Umbilical cord (tissue), 1 donor: ENCODE measurements at regions not wholly inside any gene's neighbourhood (a gene's known extent, or its start where the extent isn't known, plus 50 kb on each side); places are given as distances from the start of the nearest gene placed in this dataset.
"Not testable (repeated sequence)": the region's sequence is repeated elsewhere in the genome, so short reads cannot be mapped to it uniquely, and the experiment has no call there.

Experiments
- DNase-seq: peaks from one replicate; pipeline ENCODE4 v3.0.0-alpha.2; 2015; ENCODE audit warnings: low spot score

DNA sequence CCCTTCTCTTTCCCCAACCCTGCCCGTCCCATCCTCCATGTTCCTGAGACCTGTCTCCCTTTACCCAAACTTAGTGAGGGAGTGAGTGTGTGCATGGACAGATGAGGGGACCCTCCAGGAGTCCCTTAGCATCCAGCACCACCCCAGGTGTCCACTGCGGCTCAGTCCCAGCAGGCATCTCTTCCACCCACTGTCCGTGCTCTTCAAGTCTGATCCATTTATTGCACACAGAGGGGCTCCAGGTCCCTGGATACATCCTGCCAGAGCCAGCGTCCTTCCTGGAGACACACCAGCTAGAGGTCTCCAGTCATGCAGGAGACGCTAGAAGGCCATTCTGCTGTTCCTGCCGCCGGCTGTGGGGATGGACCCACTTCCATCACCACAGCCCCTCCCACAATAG lies 239.2 kb downstream of the ADGRD1 start:
- no peak for DNase-seq

GRCh38 chr12:131194166-131194565 lies 240.5 kb downstream of the ADGRD1 start:
- DNase-seq, result no peak

GRCh38 chr12:131195796-131196195 lies 242.1 kb downstream of the ADGRD1 start:
- no peak for DNase-seq

GRCh38 chr12:131196220-131196619 lies 242.5 kb downstream of the ADGRD1 start:
- no peak for DNase-seq

DNA sequence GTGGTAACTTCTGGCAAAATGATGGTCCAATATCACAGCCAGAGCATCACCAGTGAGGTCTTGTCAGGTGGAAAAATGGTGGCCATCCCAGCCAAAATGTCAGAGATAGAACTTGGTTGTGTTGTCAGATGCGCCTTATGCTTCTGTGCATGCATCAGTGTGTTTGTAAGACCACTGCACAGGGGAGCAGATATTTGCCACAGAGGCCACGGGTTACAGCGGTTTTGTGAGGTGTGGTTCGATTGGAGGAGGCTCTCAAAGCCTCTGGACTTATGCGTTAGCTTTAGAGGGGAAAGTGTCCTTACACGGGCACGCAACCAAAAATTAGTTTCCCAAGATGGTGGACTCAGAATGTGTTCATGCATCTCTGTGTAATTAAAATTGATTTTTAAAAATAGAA lies 243.8 kb downstream of the ADGRD1 start:
- DNase-seq, result no peak

DNA sequence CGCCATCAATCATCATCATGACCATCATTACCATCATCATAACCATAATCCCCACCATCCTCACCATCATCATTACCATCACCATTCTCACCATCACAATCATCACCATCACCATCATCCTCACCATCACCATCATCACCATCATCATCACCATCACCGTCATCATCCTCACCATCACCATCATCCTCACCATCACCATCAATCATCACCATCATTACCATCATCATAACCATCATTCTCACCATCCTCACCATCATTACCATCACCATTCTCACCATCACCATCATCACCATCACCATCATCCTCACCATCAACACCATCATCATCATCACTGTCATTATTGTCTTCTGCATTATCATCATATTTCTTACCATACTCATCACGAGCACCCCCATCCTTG lies 245.5 kb downstream of the ADGRD1 start:
- no peak for DNase-seq

- not testable (repeated sequence) for DNase-seq
Observed at GRCh38 chr12:131201912-131202311, 248.2 kb downstream of the ADGRD1 start.

DNA sequence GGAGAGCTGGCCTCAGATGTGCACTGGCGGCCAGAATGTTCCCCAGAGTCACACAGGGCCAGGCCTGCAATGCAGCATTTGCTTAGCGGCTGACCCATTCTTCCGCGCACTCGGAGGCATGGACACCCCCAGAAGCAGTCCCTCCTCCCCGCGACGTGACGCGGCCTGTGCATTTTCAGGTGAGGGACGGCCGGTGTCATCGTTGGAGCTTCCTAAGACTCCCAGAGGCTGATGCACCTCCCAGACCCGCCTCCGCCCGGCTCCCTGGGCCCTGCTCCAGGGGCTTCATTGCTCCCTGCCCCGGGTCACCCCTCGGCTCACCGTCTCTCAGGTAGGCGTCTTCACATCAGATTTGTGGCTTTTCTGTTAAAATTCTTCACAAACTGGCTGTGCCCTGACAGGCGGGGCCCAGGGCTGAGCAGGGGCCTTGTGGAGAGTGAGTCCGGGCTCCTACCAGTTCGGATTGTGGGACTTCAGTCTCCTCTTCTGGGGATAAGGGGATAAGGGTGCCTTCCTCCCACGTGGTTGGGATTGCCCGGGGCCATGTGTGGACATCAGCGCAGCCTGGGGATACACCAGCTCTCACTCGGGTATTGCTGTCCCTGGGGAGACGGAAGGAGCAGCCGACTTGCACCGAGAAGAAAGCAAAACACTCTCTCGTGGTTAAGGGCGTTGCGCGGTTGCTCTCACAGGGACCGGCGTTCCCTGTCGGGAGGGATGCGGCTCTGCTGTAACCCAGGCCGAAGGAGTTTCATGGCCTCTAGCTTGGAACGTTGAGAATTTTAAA lies 249.1 kb downstream of the ADGRD1 start:
- DNase-seq, result no peak

DNA sequence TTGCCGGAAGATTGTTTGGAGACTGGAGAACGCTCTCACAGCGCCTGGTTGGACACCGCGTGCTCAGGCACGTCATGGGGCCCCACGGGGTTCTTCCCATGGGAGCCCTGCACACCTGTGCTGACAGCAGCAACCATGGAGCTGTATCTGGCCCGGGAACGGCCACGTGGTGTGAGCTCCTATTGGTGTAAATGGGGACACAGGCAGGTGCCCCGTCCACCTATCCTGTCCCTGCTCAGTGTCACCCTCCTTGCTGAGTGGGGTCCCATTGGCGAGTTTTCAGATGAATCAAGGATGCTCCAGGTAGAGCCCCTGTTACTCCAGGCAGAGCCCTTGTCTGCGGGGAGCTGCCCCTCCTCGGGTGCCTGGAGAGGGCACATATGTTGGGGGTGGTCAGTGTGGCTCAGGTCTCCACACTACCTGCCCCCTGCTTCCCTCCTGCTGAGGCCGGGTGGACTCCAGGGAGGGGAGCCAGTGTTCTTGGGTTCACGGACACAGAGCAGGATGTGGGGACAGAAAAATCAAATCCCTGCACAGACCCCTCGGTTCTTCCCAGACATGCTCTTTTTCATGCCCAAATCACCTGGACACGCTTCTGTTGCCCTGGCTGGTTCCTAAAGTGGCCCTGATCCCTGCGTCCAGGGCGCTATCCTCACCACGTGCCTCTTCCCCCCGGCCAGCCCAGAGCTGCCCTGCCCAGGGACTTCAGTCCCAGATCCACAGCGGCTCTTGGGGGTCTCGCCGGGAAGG lies 250.1 kb downstream of the ADGRD1 start:
- no peak for DNase-seq

DNA sequence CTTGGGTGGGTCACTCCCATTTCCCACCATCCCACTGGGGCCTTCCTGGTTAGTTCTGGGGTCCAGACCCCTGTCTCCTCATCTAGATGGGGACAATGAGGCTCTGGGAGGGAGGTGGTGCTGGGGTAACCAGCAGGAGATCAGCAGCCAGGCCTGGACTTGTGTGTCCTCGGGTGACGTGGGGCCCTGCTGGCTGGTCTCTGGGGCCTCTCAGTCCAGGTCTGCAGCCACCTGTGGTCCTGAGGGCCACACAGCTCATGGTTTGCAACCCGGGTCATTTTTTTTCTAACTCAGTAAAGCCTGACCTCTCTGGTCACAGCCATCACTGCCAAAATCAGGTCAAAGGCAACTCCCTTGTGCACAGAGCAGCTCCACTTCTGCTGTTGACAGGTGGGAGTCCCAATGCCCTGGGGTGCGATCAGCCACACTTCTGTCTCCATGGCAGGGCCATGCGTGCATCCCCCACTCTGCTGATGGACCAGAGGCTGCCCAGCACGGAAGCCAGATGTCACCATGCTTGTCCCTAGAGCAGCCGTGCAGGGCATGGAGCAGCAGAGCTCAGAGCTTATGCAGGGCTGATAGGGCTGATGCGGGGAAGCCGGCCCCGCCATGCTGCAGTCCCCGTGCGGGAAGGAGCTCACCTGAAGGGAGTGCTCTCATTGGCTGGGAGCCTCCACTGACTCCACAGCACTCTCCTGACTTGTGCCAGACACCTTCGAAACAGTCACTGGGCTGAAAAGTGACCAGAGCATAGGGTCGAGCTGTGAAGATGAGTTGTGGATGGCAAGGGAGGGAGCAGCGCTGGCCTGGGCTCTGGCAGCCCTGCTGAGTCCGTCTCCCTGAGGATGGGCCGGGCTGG lies 250.9 kb downstream of the ADGRD1 start:
- no peak for DNase-seq

DNA sequence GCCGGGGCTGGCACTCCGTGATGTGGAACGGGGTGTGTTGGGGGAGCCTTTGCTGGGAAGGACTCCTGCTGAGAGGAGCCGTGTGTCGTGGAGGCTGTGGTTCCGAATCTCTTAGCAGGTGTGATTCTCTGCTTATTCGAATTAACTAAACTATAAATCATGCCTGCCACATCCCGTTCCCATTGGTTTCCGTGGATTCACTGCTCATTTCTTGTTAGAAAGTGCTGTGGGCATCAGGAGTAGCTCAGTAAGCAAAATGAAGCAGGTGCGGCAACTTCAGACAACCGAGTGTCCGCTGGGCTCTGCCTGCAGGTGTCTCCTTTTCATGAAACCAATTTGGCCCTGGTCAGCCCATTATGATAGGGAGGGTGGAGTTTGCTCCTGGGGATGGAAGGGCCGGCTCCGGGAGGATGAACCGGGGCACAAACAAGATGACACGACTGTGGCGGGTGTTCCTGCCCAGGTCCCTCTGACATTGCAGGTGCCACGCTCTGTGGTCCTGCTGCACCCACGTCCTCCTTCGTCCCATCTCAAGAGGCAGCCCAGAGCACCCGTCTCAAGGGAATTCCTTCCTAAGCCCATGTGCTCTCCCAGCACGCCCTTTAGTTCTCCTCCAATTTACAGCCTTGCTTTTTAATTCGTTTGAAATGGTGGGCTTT lies 251.7 kb downstream of the ADGRD1 start:
- DNase-seq, result not testable (repeated sequence)

DNA sequence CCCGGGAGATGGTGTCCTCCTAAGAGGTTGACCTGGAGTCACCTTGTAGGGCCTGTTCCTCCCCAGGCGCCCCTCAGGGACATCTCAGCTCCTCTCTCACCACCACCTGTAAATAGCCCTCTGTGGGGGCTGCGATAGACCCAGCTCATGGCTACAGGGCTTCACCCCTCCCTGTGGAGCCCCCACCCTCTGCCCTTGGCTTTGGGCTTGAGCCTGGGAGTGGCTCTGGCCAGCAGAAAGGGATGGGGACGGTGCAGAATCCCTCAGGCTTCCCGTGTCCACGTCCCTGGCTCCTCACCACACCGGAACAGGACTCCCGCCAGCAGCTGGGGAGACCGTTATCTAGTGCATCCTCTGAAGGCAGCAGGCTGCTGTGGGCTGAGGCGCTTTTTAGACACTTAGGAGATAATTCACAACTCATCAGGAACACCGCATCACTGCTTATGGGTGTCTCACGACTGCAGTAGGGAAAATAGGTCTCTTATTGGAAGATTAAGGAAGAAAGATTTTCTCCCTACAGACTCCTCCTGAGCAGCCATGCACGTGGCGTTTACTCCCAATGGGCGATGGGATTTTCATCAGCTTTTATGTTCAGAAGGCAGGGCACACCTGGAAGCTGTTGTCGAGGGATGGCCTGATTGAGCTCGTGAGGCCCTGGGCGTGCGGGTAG lies 253.1 kb downstream of the ADGRD1 start:
- not testable (repeated sequence) for DNase-seq

DNA sequence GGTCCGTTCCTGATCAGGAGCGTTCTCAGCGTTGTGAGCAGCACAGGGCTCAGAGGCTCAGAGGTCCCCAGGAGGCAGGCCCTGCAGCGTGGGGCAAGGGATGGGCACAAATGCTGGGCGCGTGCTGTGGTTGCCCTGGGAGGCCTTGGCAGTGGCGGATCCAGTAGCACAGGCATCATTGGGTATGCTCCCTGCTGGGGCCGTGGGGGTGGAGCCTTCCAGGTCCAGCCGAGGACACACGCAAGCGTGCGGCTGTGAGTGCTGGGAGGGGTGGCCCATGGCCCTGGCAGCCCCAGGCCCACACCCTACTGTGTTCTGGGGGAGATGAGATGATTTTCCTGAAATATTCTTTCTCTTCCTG lies 253.6 kb downstream of the ADGRD1 start:
- DNase-seq, result not testable (repeated sequence)

DNA sequence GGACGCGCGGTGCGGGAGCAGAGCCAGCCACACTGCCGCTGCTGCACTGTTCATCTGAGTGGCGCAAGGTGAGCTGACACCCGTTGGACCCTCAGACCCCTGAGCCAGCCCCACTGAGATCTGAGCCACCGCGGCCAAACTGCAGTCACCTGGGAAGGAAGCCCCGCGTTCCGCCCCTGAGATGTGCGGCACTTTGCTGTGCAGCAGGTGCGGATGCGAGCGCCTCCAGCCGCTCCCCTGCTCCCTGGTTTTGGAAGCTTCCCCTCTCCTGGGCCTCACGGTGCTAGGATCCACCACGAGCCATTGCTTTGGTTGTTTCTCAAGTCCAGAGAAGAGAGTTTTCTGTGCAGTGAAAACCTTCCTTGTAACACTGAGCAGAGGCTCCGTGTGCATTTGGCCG lies 254.1 kb downstream of the ADGRD1 start:
- DNase-seq, result not testable (repeated sequence)

GRCh38 chr12:131208425-131208824 lies 254.7 kb downstream of the ADGRD1 start:
- no peak for DNase-seq

DNA sequence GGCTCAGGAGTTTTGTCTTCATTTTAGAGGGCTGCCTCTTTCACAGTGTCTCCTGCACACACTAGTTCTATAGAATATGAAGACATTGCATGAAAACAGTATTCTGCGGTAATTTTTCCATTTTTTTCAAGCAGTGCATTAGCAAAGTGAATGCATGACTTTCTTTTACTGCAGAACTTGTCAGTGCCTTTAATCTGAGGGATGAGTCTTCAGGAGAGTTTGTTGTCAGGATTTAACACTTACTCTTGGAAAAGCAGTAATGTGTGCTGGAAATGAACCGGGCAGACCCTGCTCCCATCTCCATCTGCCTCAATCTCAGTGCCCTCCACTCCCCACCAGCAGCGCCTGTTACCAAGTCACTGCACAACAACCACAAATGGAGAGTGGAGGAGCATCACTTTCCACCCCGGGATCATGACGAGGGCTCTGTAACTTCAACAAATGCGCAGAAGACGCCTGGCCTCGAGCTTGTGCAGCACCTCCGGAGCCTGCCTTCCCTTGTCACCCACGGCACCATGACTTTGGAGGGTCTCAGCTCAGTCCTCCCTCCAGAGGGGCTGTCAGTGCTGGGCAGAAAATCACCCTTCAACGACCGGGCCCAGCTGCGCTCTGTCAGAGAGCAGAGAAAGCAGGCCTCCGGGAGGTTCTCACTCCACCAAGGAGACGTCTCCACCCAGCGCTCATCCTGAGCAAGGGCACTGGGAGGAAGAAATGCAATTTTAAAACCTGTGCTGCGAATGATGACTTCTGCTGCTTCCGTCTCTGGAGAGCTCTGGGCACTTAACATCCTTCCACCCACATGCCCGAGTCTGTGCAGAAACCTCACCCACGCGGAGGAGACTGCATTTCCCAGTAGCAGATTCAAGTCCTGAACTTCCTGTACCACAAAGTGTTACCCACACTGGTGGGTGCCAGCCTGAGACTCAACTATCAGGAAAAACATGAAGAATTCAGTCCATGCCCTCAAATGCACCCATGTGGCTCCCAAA lies 255.7 kb downstream of the ADGRD1 start:
- no peak for DNase-seq

DNA sequence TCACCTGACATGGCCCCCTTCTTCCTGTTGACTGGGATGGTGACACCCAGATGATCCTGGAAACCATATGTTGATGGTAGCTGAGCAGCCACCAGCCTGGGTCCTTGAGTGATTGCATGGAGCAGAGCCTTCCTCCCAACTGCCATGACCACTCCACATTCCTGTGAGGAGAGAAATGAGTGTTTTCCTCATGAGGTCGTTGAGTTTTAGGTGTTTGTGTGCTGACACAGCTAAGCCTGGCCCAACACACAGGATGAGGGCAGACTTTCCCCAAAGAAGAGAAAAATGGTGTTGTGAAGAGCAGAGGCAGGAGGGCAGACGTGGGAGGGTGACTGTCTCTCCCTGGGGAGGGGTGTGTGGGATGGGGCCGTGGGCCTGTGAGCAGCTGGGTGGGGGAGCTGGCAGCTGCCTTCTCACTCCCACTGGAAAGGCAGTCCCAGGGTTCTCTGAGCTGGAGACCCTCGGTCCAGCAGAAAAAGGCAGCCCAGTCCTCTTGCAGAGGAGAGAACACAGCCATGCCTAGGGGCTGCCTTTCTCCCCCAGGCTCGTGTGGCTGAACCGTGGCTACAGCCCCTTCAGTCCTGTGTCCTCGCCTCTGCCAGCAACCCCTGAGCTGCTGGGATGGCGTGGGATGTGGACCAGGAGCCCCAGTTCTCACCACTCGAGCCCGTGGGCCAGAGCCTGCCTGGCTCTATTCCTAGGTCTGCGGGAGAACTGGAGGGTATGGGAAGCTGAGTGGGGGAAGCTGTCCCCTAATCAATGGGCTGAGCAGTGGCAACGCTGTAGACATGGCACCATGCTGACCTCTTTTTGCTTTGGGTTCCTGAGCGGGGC lies 257.0 kb downstream of the ADGRD1 start:
- DNase-seq, result no peak

GRCh38 chr12:131211340-131211938 lies 257.7 kb downstream of the ADGRD1 start:
- no peak for DNase-seq
